T-helper 2 cell treated with Interferon-gamma antibody and Interleukin-4, amounts not matched to agents 5 μg/mL and 100 μg/mL, for 36 hours (primary cell): ENCODE measurements at regions not wholly inside any gene's neighbourhood (a gene's known extent, or its start where the extent isn't known, plus 50 kb on each side); places are given as distances from the start of the nearest gene placed in this dataset.
A peak's percentile ranks its signal among the peaks of the same experiment; 100 is the strongest.

Experiments used
- DNase-seq: peaks from one replicate; pipeline ENCODE4 v3.0.0; 2021; ENCODE audit warnings: low spot score
- H3K27ac Mint-ChIP-seq: one replicate; pipeline ENCODE4 v1.8.0; 2021; ENCODE audit warnings: mild to moderate bottlenecking, mixed read lengths
- H3K27me3 Mint-ChIP-seq: one replicate; pipeline ENCODE4 v1.8.0; 2021; ENCODE audit warnings: low read depth, mixed read lengths
- H3K36me3 Mint-ChIP-seq: one replicate; pipeline ENCODE4 v1.8.0; 2021; ENCODE audit warnings: low read depth, mixed read lengths
- H3K4me1 Mint-ChIP-seq: one replicate; pipeline ENCODE4 v1.8.0; 2021; ENCODE audit warnings: low read depth, mixed read lengths
- H3K4me3 Mint-ChIP-seq: one replicate; pipeline ENCODE4 v1.8.0; 2022; ENCODE audit warnings: mild to moderate bottlenecking, moderate library complexity, mixed read lengths
- H3K9me3 Mint-ChIP-seq: one replicate; pipeline ENCODE4 v1.8.0; 2021; ENCODE audit warnings: mixed read lengths

DNA sequence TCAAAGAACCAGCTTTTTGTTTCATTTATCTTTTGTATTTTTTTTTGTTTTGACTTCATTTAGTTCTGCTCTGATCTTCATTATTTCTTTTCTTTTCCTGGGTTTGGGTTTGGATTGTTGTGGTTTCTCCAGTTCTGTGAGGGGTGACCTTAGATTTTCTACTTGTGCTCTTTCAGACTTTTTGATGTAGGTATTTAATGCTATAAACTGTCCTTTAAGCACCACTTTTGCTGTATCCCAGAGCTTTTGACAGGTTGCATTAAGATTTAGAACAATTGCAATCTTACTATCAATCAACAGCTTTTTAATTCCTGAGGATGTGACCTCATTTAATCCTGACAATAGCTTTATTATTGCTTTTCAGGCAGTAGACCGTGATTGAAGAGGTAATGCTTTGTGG is 94.3 kb downstream of the ZNF280B start:
- H3K9me3 Mint-ChIP-seq, result no peaks in the 10 kb centered on the region
- no peaks in the 10 kb centered on the region for H3K4me1 Mint-ChIP-seq
- no peak for DNase-seq
- H3K27me3 Mint-ChIP-seq, result peaks cover 52% of the 10 kb centered on the region
- H3K36me3 Mint-ChIP-seq, result no peaks in the 10 kb centered on the region
- no peak overlapping the region for H3K27ac Mint-ChIP-seq
- no peak overlapping the region for H3K4me3 Mint-ChIP-seq

- Mint-ChIP-seq H3K9me3 (no peaks in the 10 kb centered on the region), H3K4me1 (peaks cover 2% of the 10 kb centered on the region), H3K36me3 (no peaks in the 10 kb centered on the region), H3K4me3 (no peak overlapping the region), H3K27me3 (peaks cover 47% of the 10 kb centered on the region), H3K27ac (no peak overlapping the region)
- no peak for DNase-seq
These were observed 90.9 kb downstream of the ZNF280B start for GRCh38 chr22:22417495-22418162.

GRCh38 chr22:22418163-22418549 is 90.4 kb downstream of the ZNF280B start:
- H3K9me3 Mint-ChIP-seq, result no peaks in the 10 kb centered on the region
- H3K4me1 Mint-ChIP-seq, result peaks cover 2% of the 10 kb centered on the region
- H3K36me3 Mint-ChIP-seq, result no peaks in the 10 kb centered on the region
- no peak overlapping the region for H3K4me3 Mint-ChIP-seq
- DNase-seq, result no peak
- H3K27me3 Mint-ChIP-seq, result peaks cover 45% of the 10 kb centered on the region
- H3K27ac Mint-ChIP-seq, result no peak overlapping the region

- peaks cover 40% of the 10 kb centered on the region for H3K27me3 Mint-ChIP-seq
- no peaks in the 10 kb centered on the region for H3K36me3 Mint-ChIP-seq
- H3K9me3 Mint-ChIP-seq, result no peaks in the 10 kb centered on the region
- peaks cover 2% of the 10 kb centered on the region for H3K4me1 Mint-ChIP-seq
- no peak overlapping the region for H3K27ac Mint-ChIP-seq
- no peak for DNase-seq
- no peak overlapping the region for H3K4me3 Mint-ChIP-seq
These were observed 89.6 kb downstream of the ZNF280B start for GRCh38 chr22:22418957-22419356.

- no peak for DNase-seq
- H3K9me3 Mint-ChIP-seq, result no peaks in the 10 kb centered on the region
- H3K4me1 Mint-ChIP-seq, result peaks cover 2% of the 10 kb centered on the region
- no peak overlapping the region for H3K4me3 Mint-ChIP-seq
- H3K36me3 Mint-ChIP-seq, result no peaks in the 10 kb centered on the region
- peaks cover 38% of the 10 kb centered on the region for H3K27me3 Mint-ChIP-seq
- no peak overlapping the region for H3K27ac Mint-ChIP-seq
These were observed 88.0 kb downstream of the ZNF280B start for GRCh38 chr22:22420580-22420979.

- Mint-ChIP-seq H3K4me1 (peaks cover 2% of the 10 kb centered on the region), H3K36me3 (no peaks in the 10 kb centered on the region), H3K27me3 (peaks cover 33% of the 10 kb centered on the region), H3K27ac (no peak overlapping the region), H3K9me3 (no peaks in the 10 kb centered on the region), H3K4me3 (no peak overlapping the region)
- no peak for DNase-seq
These were observed 87.2 kb downstream of the ZNF280B start for GRCh38 chr22:22421392-22421791.

- peak; percentile 51 for DNase-seq
- H3K4me1 Mint-ChIP-seq, result peaks cover 2% of the 10 kb centered on the region
- H3K36me3 Mint-ChIP-seq, result no peaks in the 10 kb centered on the region
- no peak overlapping the region for H3K4me3 Mint-ChIP-seq
- no peak overlapping the region for H3K27ac Mint-ChIP-seq
- no peaks in the 10 kb centered on the region for H3K9me3 Mint-ChIP-seq
- peaks cover 24% of the 10 kb centered on the region for H3K27me3 Mint-ChIP-seq
These were observed 85.9 kb downstream of the ZNF280B start for GRCh38 chr22:22422629-22423112.

DNA sequence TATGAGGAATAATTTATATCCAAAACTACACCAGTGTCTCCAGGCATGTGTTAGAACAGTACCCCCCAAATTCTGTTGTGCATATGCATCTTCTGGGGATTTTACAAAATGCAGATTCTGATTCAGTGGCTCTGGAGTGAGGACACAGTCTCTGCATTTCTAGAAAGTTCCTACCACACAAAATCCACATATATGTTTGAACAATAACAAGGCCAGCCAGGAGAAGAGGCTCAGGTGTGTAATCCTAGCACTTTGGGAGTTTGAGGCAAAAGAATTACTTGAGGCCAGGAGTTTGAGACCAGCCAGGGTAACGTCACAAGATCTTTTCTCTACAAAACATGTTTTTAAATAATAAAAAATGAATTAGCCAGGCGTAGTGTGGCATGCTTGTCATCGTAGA is 84.9 kb downstream of the ZNF280B start:
- Mint-ChIP-seq H3K27me3 (peaks cover 21% of the 10 kb centered on the region), H3K9me3 (no peaks in the 10 kb centered on the region), H3K4me3 (no peak overlapping the region), H3K4me1 (peaks cover 2% of the 10 kb centered on the region), H3K27ac (no peak overlapping the region), H3K36me3 (no peaks in the 10 kb centered on the region)
- DNase-seq, result no peak

DNA sequence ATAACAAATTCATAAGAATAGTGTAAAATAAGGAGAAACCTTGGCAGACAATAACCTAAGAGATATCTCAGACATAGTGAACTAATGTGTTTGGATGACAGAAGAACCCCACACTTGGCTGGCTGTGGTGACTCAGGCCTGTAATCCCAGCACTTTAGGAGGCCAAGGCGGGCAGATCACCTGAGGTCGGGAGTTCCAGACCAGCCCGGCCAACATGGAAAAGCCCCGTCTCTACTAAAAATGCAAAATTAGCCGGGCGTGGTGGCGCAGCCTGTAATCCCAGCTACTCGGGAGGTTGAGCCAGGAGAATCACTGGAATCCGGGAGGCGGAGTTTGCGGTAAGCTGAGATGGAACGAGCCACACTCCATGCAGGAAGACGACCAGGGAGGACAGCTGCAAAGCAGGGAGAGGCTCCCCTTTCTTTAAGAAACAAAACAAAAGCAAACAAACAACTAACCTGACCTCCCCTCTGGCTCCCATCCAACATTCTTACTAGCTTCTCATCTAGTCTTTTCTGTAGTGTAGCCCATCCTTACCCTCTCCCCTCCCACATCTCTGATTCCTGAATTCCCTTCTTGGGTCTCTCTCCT is 84.2 kb downstream of the ZNF280B start:
- Mint-ChIP-seq H3K27ac (no peak overlapping the region), H3K36me3 (no peaks in the 10 kb centered on the region)

DNA sequence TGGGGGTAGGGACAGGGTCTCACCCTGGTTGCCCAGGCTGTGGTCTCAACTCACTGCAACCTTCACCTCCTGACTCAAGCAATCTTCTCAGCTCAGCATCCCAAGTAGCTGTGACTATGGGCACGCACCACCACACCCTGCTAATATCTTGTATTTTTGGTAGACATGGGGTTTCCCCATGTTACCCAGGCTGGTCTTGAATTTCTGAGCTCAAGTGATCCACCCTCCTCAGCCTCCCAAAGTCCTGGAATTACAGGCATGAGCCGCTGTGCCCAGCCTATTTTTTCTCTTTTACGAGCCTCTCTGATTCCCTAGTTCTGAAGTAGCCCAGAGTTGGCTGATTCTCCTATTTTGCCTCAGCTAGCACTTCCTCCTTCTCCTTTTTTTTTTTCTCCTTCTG is 83.6 kb downstream of the ZNF280B start:
- DNase-seq, result no peak
- H3K27me3 Mint-ChIP-seq, result peaks cover 13% of the 10 kb centered on the region
- no peaks in the 10 kb centered on the region for H3K9me3 Mint-ChIP-seq
- H3K4me1 Mint-ChIP-seq, result peaks cover 2% of the 10 kb centered on the region
- H3K4me3 Mint-ChIP-seq, result no peak overlapping the region
- no peak overlapping the region for H3K27ac Mint-ChIP-seq
- no peaks in the 10 kb centered on the region for H3K36me3 Mint-ChIP-seq

More for the DNA sequence above, 84.2 kb downstream of the ZNF280B start:
- Mint-ChIP-seq H3K27me3 (peaks cover 16% of the 10 kb centered on the region), H3K9me3 (no peaks in the 10 kb centered on the region), H3K4me1 (peaks cover 2% of the 10 kb centered on the region), H3K4me3 (no peak overlapping the region)
- no peak for DNase-seq

DNA sequence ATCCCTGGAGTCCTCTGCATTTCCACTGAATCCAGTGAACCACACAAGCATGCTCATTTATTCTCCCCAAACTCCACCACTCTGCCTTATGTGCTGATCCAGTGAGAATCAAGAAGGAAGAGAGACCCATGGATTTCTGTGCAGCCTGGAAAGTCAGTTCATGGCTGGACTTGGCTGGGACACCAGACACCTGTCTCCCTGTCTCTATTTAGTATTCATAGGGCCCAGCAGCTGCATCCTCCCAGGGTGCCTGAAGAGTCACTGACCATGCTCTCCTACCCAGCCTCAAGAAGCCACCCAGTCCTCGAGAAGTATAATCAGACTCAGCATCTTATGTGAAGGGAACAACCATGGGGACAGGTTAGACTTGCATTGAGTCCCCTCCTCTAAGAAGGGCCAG is 83.2 kb downstream of the ZNF280B start:
- H3K27ac Mint-ChIP-seq, result no peak overlapping the region
- peaks cover 10% of the 10 kb centered on the region for H3K27me3 Mint-ChIP-seq

DNA sequence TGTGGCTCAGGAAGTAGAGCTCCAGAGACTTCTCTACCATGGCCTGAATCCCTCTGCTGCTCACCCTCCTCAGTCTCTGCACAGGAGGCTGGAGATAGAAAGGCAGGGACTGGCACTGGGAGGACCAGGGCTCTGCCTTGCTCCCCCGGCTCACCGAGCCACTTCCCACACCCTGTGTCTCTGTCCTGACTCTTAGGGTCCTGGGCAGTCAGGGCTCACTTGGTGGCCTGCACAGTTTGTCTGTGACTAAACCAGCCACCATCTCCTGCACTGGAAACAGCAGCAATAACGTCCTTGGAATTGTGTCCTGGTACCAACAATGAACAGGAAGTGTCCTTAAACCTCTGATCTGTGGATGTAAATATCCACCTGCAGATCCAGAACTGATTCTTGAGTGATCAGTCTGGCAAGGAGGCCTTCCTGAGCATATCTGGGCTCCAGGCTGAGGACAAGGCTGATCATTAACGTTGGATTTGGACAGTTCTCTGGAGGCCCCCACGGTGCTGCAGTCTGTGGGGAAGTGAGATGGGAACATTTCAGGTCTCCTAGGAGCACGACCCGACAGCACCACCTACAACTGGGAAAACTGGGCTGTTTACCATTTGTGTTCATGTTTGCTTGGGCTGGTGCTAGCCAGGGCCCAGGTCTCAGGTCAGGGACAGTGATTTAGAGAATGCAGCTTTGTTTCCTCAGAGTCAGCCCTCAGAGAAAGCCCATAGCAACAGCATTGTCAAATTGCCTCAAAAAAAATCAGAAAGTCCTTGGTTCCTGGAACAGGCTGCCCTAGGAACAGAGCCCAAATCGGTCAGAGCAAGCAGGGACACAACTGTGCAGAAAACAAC is 82.5 kb downstream of the ZNF280B start:
- Mint-ChIP-seq H3K4me3 (no peak overlapping the region), H3K4me1 (peaks cover 2% of the 10 kb centered on the region), H3K9me3 (no peaks in the 10 kb centered on the region), H3K27ac (no peak overlapping the region), H3K36me3 (no peaks in the 10 kb centered on the region), H3K27me3 (peaks cover 10% of the 10 kb centered on the region)
- DNase-seq, result no peak

More for the DNA sequence above, 83.2 kb downstream of the ZNF280B start:
- H3K9me3 Mint-ChIP-seq, result no peaks in the 10 kb centered on the region
- DNase-seq, result no peak
- peaks cover 2% of the 10 kb centered on the region for H3K4me1 Mint-ChIP-seq
- H3K36me3 Mint-ChIP-seq, result no peaks in the 10 kb centered on the region
- H3K4me3 Mint-ChIP-seq, result no peak overlapping the region

DNA sequence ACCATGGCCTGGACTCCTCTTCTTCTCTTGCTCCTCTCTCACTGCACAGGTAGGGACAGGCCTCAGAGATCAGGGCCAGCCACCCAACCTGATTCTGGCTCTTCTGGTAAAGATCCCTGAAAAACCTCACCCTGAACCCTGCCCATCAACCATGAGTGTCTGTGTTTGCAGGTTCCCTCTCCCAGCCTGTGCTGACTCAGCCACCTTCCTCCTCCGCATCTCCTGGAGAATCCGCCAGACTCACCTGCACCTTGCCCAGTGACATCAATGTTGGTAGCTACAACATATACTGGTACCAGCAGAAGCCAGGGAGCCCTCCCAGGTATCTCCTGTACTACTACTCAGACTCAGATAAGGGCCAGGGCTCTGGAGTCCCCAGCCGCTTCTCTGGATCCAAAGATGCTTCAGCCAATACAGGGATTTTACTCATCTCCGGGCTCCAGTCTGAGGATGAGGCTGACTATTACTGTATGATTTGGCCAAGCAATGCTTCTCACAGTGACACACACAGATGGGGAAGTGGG is 80.9 kb downstream of the ZNF280B start:
- no peak overlapping the region for H3K27ac Mint-ChIP-seq
- H3K4me3 Mint-ChIP-seq, result no peak overlapping the region
- no peaks in the 10 kb centered on the region for H3K4me1 Mint-ChIP-seq
- H3K27me3 Mint-ChIP-seq, result peaks cover 5% of the 10 kb centered on the region
- DNase-seq, result no peak
- no peaks in the 10 kb centered on the region for H3K36me3 Mint-ChIP-seq
- H3K9me3 Mint-ChIP-seq, result no peaks in the 10 kb centered on the region
